H1 (cell line): ENCODE measurements at regions not wholly inside any gene's neighbourhood (a gene's known extent, or its start where the extent isn't known, plus 50 kb on each side); places are given as distances from the start of the nearest gene placed in this dataset.

Experiments used
- CTCF ChIA-PET: fragments of 300-600 bp; sonication (Branson Sonifier 250); formaldehyde crosslinking; loops from one replicate; lab custom pipeline; 2021; ENCODE audit not compliant: partially characterized antibody; lab: Charles Lee
- POLR2A ChIA-PET: fragments of 300-600 bp; sonication (Branson Sonifier 250); formaldehyde crosslinking; loops from one replicate; lab custom pipeline; 2021; ENCODE audit warnings: inconsistent platforms; ENCODE audit not compliant: partially characterized antibody; lab: Charles Lee
- DNase-seq, 2 experiments: peaks; one replicate each; pipeline versions ENCODE4 v3.0.0 to v3.0.0-alpha.2; 2010 to 2022; ENCODE audit warnings: low spot score in 2 of 2, low read depth in 1 of 2, mixed read lengths in 1 of 2
- FAIRE-seq: peaks from 2 replicates; lab custom pipeline; 2011; peaks lifted over from hg19 to GRCh38; lab: Jason Lieb, UNC
- H2AFZ ChIP-seq: 2 replicates; pipeline ENCODE4 v1.8.1; 2012; ENCODE audit warnings: low read length, inconsistent platforms
- H2AK5ac ChIP-seq: 2 replicates; pipeline ENCODE4 v1.6.1; 2013; ENCODE audit warnings: low read depth, low read length
- H2BK120ac ChIP-seq: replicated peaks from 2 replicates; pipeline ENCODE3; 2013; ENCODE audit warnings: low read depth, low read length, inconsistent platforms
- H2BK12ac ChIP-seq: 2 replicates; pipeline ENCODE4 v1.6.1; 2013; ENCODE audit warnings: low read depth, low read length
- H2BK15ac ChIP-seq: 2 replicates; pipeline ENCODE4 v1.6.1; 2013; ENCODE audit warnings: low read length
- H2BK20ac ChIP-seq: 2 replicates; pipeline ENCODE4 v1.6.1; 2013; ENCODE audit warnings: low read length
- H2BK5ac ChIP-seq: 2 replicates; pipeline ENCODE4 v1.6.1; 2013; ENCODE audit warnings: low read depth, low read length
- H3K14ac ChIP-seq: 2 replicates; pipeline ENCODE4 v1.6.1; 2013; ENCODE audit warnings: inconsistent platforms; ENCODE audit not compliant: insufficient read length
- H3K18ac ChIP-seq: 2 replicates; pipeline ENCODE4 v1.6.1; 2013; ENCODE audit warnings: low read length; ENCODE audit errors: extremely low read depth
- H3K23ac ChIP-seq: 2 replicates; pipeline ENCODE4 v1.6.1; 2013; ENCODE audit warnings: inconsistent platforms; ENCODE audit not compliant: insufficient read length
- H3K23me2 ChIP-seq: 2 replicates; pipeline ENCODE4 v1.6.1; 2013; ENCODE audit warnings: low read depth, low read length
- H3K27ac ChIP-seq: 2 replicates; pipeline ENCODE4 v1.6.1; 2011; ENCODE audit warnings: low read depth, low read length, inconsistent platforms
- H3K27me3 ChIP-seq, 4 experiments: replicated peaks in 1 of 4; 1 replicate in 1 of 4; 2 replicates in 3 of 4; pipeline versions ENCODE4 v1.6.1 to v1.8.1; 2011 to 2013; ENCODE audit warnings: low read length in 3 of 4, mild to moderate bottlenecking in 3 of 4, inconsistent platforms in 2 of 4, mixed read lengths in 2 of 4, moderate library complexity in 1 of 4; ENCODE audit not compliant: control insufficient read depth in 3 of 4, insufficient read depth in 3 of 4; ENCODE audit errors: extremely low read depth in 1 of 4
- H3K36me3 ChIP-seq, 4 experiments: 2 replicates each; pipeline versions ENCODE4 v1.6.1 to v1.8.1; 2011 to 2013; ENCODE audit warnings: mild to moderate bottlenecking in 4 of 4, low read length in 3 of 4, moderate library complexity in 2 of 4, control low read depth in 1 of 4, inconsistent platforms in 1 of 4; ENCODE audit not compliant: insufficient read depth in 4 of 4, control insufficient read depth in 2 of 4
- H3K4ac ChIP-seq: replicated peaks from 2 replicates; pipeline ENCODE3; 2013; ENCODE audit warnings: low read length, low read depth, mixed read lengths, inconsistent platforms; ENCODE audit not compliant: insufficient read length
- H3K4me1 ChIP-seq, 4 experiments: replicated peaks in 1 of 4; 1 replicate in 1 of 4; 2 replicates in 3 of 4; pipeline versions ENCODE4 v1.6.1 to v1.8.1; 2011 to 2013; ENCODE audit warnings: low read length in 3 of 4, inconsistent platforms in 2 of 4, mixed read lengths in 1 of 4; ENCODE audit not compliant: insufficient read depth in 4 of 4, control insufficient read depth in 3 of 4
- H3K4me2 ChIP-seq, 2 experiments: 2 replicates each; pipeline versions ENCODE4 v1.6.1 to v1.8.1; 2011 to 2013; ENCODE audit warnings: low read depth in 2 of 2, low read length in 2 of 2, control low read depth in 1 of 2, inconsistent platforms in 1 of 2, mild to moderate bottlenecking in 1 of 2; ENCODE audit not compliant: insufficient read depth in 1 of 2
- H3K4me3 ChIP-seq, 4 experiments: fragments of 200-600, 300-600 bp in 1 of 4; sonication (generic), shearing (Covaris generic), sonication (Bioruptor Twin) in 1 of 4; 2 replicates each; pipeline versions ENCODE4 v1.5.1 to v1.8.1; 2011 to 2016; ENCODE audit warnings: low read length in 4 of 4, low read depth in 3 of 4, control low read depth in 2 of 4, inconsistent platforms in 2 of 4, mild to moderate bottlenecking in 2 of 4, mixed read lengths in 1 of 4, moderate library complexity in 1 of 4; ENCODE audit not compliant: insufficient read depth in 2 of 4; ENCODE audit errors: extremely low read depth in 1 of 4
- H3K56ac ChIP-seq: replicated peaks from 2 replicates; pipeline ENCODE3; 2013; ENCODE audit warnings: low read depth, mild to moderate bottlenecking, mixed read lengths, low read length, inconsistent platforms; ENCODE audit not compliant: insufficient read length
- H3K79me1 ChIP-seq: 2 replicates; pipeline ENCODE4 v1.6.1; 2013; ENCODE audit warnings: low read depth, low read length, control low read depth
- H3K79me2 ChIP-seq, 2 experiments: 2 replicates each; pipeline versions ENCODE4 v1.6.1 to v1.8.1; 2012 to 2013; ENCODE audit warnings: low read length in 2 of 2, mild to moderate bottlenecking in 2 of 2, inconsistent platforms in 1 of 2; ENCODE audit not compliant: insufficient read depth in 2 of 2, control insufficient read depth in 1 of 2
- H3K9ac ChIP-seq, 4 experiments: replicated peaks in 1 of 4; 1 replicate in 1 of 4; 2 replicates in 3 of 4; pipeline versions ENCODE4 v1.6.1 to v1.8.1; 2011 to 2013; ENCODE audit warnings: low read depth in 3 of 4, low read length in 3 of 4, control low read depth in 2 of 4, mild to moderate bottlenecking in 2 of 4, moderate library complexity in 2 of 4, inconsistent platforms in 1 of 4; ENCODE audit errors: extremely low read depth in 1 of 4
- H3K9me3 ChIP-seq, 2 experiments: 2 replicates each; pipeline versions ENCODE4 v1.6.1 to v1.8.1; 2012 to 2013; ENCODE audit warnings: mild to moderate bottlenecking in 2 of 2, moderate library complexity in 2 of 2, control low read depth in 1 of 2, inconsistent platforms in 1 of 2, low read depth in 1 of 2, low read length in 1 of 2, mixed read lengths in 1 of 2; ENCODE audit not compliant: insufficient read depth in 2 of 2
- H4K20me1 ChIP-seq, 2 experiments: replicated peaks in 1 of 2; 2 replicates each; pipeline versions ENCODE3 to v1.8.1; 2011 to 2013; ENCODE audit warnings: inconsistent platforms in 2 of 2, low read length in 2 of 2, mild to moderate bottlenecking in 1 of 2; ENCODE audit not compliant: insufficient read depth in 2 of 2, control insufficient read depth in 1 of 2
- H4K5ac ChIP-seq: 2 replicates; pipeline ENCODE4 v1.6.1; 2013; ENCODE audit warnings: low read length, low read depth, mixed read lengths, inconsistent platforms; ENCODE audit not compliant: insufficient read length
- H4K8ac ChIP-seq: 2 replicates; pipeline ENCODE4 v1.8.0; 2013; ENCODE audit warnings: mild to moderate bottlenecking, moderate library complexity, low read length, inconsistent platforms; ENCODE audit not compliant: insufficient read depth; ENCODE audit errors: extremely low read depth
- H4K91ac ChIP-seq: replicated peaks from 2 replicates; pipeline ENCODE3; 2013; ENCODE audit warnings: low read length, mixed read lengths, inconsistent platforms; ENCODE audit not compliant: insufficient read length
- ATF2 ChIP-seq: IDR thresholded peaks from 2 replicates; pipeline ENCODE4 v1.6.1; 2012; ENCODE audit warnings: low read length, inconsistent platforms
- BACH1 ChIP-seq: IDR thresholded peaks from 2 replicates; pipeline ENCODE4 v1.6.1; 2012; ENCODE audit warnings: low read length, improper control_type of control experiment
- BRCA1 ChIP-seq: IDR thresholded peaks from 2 replicates; pipeline ENCODE4 v1.6.1; 2012; ENCODE audit warnings: low read depth, low read length, improper control_type of control experiment
- EGR1 ChIP-seq: IDR thresholded peaks from 2 replicates; pipeline ENCODE4 v1.6.1; 2011; ENCODE audit warnings: low read depth, low read length, borderline replicate concordance
- EZH2 ChIP-seq: fragments of 200-600 bp; sonication (generic); IDR thresholded peaks from 2 replicates; pipeline ENCODE4 v1.7.1; 2012; ENCODE audit warnings: low read depth, mild to moderate bottlenecking, moderate library complexity, low read length, inconsistent platforms; ENCODE audit not compliant: severe bottlenecking
- GTF2F1 ChIP-seq: IDR thresholded peaks from 2 replicates; pipeline ENCODE4 v1.6.1; 2012; ENCODE audit warnings: low read depth, low read length, improper control_type of control experiment, borderline replicate concordance
- JUN ChIP-seq: IDR thresholded peaks from 2 replicates; pipeline ENCODE4 v1.6.1; 2011; ENCODE audit warnings: low read depth, mild to moderate bottlenecking, improper control_type of control experiment, low read length
- KDM1A ChIP-seq: fragments of 200-600, 300-600 bp; sonication (generic); IDR thresholded peaks from 2 replicates; pipeline ENCODE4 v1.7.1; 2016; ENCODE audit warnings: mild to moderate bottlenecking, low read length, borderline replicate concordance
- MAFK ChIP-seq: IDR thresholded peaks from 2 replicates; pipeline ENCODE4 v1.6.1; 2012; ENCODE audit warnings: low read depth, mild to moderate bottlenecking, improper control_type of control experiment, low read length
- RXRA ChIP-seq: IDR thresholded peaks from 2 replicates; pipeline ENCODE4 v1.6.1; 2011; ENCODE audit warnings: low read depth, mild to moderate bottlenecking, low read length, moderate library complexity; ENCODE audit not compliant: insufficient read depth
- SUZ12 ChIP-seq: fragments of 200-600 bp; sonication (generic); IDR thresholded peaks from 2 replicates; pipeline ENCODE4 v1.6.1; 2012; ENCODE audit warnings: mild to moderate bottlenecking, inconsistent platforms, low read length, moderate library complexity, mixed read lengths
- TBP ChIP-seq: IDR thresholded peaks from 2 replicates; pipeline ENCODE4 v1.6.1; 2011; ENCODE audit warnings: low read depth, low read length, improper control_type of control experiment
- WGBS, 2 experiments: shearing (Covaris generic) in 1 of 2; methylation state at CpG; one replicate each; pipeline versions ENCODE4 v1.1.6 to v1.1.7; 2013 to 2015; ENCODE audit warnings: low lambda C conversion rate in 2 of 2, mixed read lengths in 2 of 2, inconsistent platforms in 1 of 2, low coverage in 1 of 2, missing lambda C conversion rate in 1 of 2; ENCODE audit not compliant: insufficient replicate concordance in 2 of 2, insufficient coverage in 1 of 2, insufficient read length in 1 of 2; ENCODE audit errors: extremely low coverage in 1 of 2, missing lambda C conversion rate in 1 of 2; 5-methylcytosine and 5-hydroxymethylcytosine counted together

- no peak overlapping the region for H2BK20ac ChIP-seq
- no peak overlapping the region for H3K27ac ChIP-seq
- no peak overlapping the region for H3K4me3 ChIP-seq
- H2AK5ac ChIP-seq = no peak overlapping the region
- no peak overlapping the region for H3K56ac ChIP-seq
- no peak overlapping the region for H4K91ac ChIP-seq
- 88% methylated on average over 5 of the region's 5 CpGs; no CpG with 5 or more reads in 1 of the 2 experiments for WGBS, 2 experiments
- no peak overlapping the region for H3K18ac ChIP-seq
- H3K79me1 ChIP-seq = no peaks in the 10 kb centered on the region
- H4K20me1 ChIP-seq = no peaks in the 10 kb centered on the region
- no peak overlapping the region for H2AFZ ChIP-seq
- H3K23me2 ChIP-seq = no peaks in the 10 kb centered on the region
- no peak overlapping the region for H2BK15ac ChIP-seq
- no peak overlapping the region for H2BK5ac ChIP-seq
- no peak overlapping the region for H3K4me2 ChIP-seq
- no peak overlapping the region for H2BK120ac ChIP-seq
- H2BK12ac ChIP-seq = no peak overlapping the region
- no peaks in the 10 kb centered on the region; a peak in 1 of 7 replicates for H3K4me1 ChIP-seq
- no peak overlapping the region for H3K23ac ChIP-seq
- H4K5ac ChIP-seq = no peak overlapping the region
- no peaks in the 10 kb centered on the region for H3K36me3 ChIP-seq
- H3K79me2 ChIP-seq = no peaks in the 10 kb centered on the region
- H3K14ac ChIP-seq = no peak overlapping the region
- H3K9ac ChIP-seq = no peak overlapping the region
- no peaks in the 10 kb centered on the region; a peak in 1 of 7 replicates for H3K27me3 ChIP-seq
- CTCF ChIA-PET = interaction anchor here (0.6 kb wide), 1 partner anchor 211 kb away, joined by 3 read pairs; no protein-coding TSS in a partner anchor
- no peak for DNase-seq
- no peak overlapping the region for H3K4ac ChIP-seq
- no peak for FAIRE-seq
- no peak overlapping the region for H4K8ac ChIP-seq
- TF ChIP-seq ATF2 (no peak), TBP (no peak), EZH2 (no peak), JUN (no peak), SUZ12 (no peak), EGR1 (no peak), KDM1A (no peak), BACH1 (no peak), GTF2F1 (no peak), MAFK (no peak), BRCA1 (no peak), RXRA (no peak)
- peaks cover 0 to 3% of the 10 kb centered on the region in 2 experiments; a peak in 1 of 4 replicates for H3K9me3 ChIP-seq
- POLR2A ChIA-PET = no interaction called here
Measured at GRCh38 chr1:5365751-5366150, 626.5 kb downstream of the NPHP4 start.
